ENCODE measurements at regions not wholly inside any gene's neighbourhood (a gene's known extent, or its start where the extent isn't known, plus 50 kb on each side); places are given as distances from the start of the nearest gene placed in this dataset.

- no peak for TF ChIP-seq CTCF (IDR thresholded peaks at IDR 0.05)
- H3K9me3 Mint-ChIP-seq (ENCODE audit: low read depth) = no peaks in the 10 kb centered on the region
- H3K4me3 Mint-ChIP-seq (ENCODE audit: unreplicated experiment) = no peak overlapping the region
- H3K27me3 Mint-ChIP-seq (ENCODE audit: low read depth) = no peaks in the 10 kb centered on the region
- DNase-seq (ENCODE audit: low spot score) = no peak
- H3K27ac Mint-ChIP-seq (ENCODE audit: unreplicated experiment) = no peak overlapping the region
- no peaks in the 10 kb centered on the region for H3K36me3 Mint-ChIP-seq (ENCODE audit: low read depth)
- peaks cover 7% of the 10 kb centered on the region for H3K4me1 Mint-ChIP-seq (ENCODE audit: low read depth)
These were observed 577.3 kb upstream of the ZNF717 start for GRCh38 chr3:76362643-76363042.

DNA sequence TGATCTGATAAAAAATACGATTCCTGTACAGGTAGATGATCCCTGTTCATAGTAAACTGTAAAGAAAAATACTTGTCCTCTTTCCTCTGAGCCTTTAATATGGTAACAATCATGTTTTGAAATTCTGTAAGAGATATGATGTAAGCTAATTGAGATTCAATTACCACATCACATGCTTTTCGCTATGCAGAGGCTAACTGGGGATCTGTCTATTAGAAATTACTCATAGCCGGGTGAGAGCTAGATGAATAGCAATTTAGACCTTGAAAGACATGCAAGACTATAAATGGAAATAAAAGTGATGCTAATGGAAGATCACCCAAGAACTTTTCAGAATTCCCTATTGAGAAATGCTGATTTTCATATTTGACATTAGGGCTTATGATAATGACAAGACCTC, 579.9 kb upstream of the ZNF717 start:
- Mint-ChIP-seq H3K4me3 (ENCODE audit: unreplicated experiment) (no peak overlapping the region), H3K36me3 (ENCODE audit: low read depth) (no peaks in the 10 kb centered on the region), H3K4me1 (ENCODE audit: low read depth) (peaks cover 14% of the 10 kb centered on the region), H3K27ac (ENCODE audit: unreplicated experiment) (no peak overlapping the region), H3K27me3 (ENCODE audit: low read depth) (no peaks in the 10 kb centered on the region), H3K9me3 (ENCODE audit: low read depth) (no peaks in the 10 kb centered on the region)
- no peak for TF ChIP-seq CTCF (IDR thresholded peaks at IDR 0.05)
- DNase-seq (ENCODE audit: low spot score) = no peak

GRCh38 chr3:76367281-76367680, 581.9 kb upstream of the ZNF717 start:
- TF ChIP-seq CTCF (IDR thresholded peaks at IDR 0.05) = no peak
- H3K4me1 Mint-ChIP-seq (ENCODE audit: low read depth) = peaks cover 14% of the 10 kb centered on the region
- H3K27ac Mint-ChIP-seq (ENCODE audit: unreplicated experiment) = no peak overlapping the region
- no peak overlapping the region for H3K4me3 Mint-ChIP-seq (ENCODE audit: unreplicated experiment)
- no peaks in the 10 kb centered on the region for H3K27me3 Mint-ChIP-seq (ENCODE audit: low read depth)
- DNase-seq (ENCODE audit: low spot score) = no peak
- no peaks in the 10 kb centered on the region for H3K9me3 Mint-ChIP-seq (ENCODE audit: low read depth)
- H3K36me3 Mint-ChIP-seq (ENCODE audit: low read depth) = no peaks in the 10 kb centered on the region

GRCh38 chr3:76369170-76369569, 583.8 kb upstream of the ZNF717 start:
- DNase-seq (ENCODE audit: low spot score) = no peak

GRCh38 chr3:76370749-76371520, 585.6 kb upstream of the ZNF717 start:
- no peak overlapping the region for H3K4me3 Mint-ChIP-seq (ENCODE audit: unreplicated experiment)
- no peak for DNase-seq (ENCODE audit: low spot score)
- H3K36me3 Mint-ChIP-seq (ENCODE audit: low read depth) = no peaks in the 10 kb centered on the region
- H3K4me1 Mint-ChIP-seq (ENCODE audit: low read depth) = peaks cover 14% of the 10 kb centered on the region
- TF ChIP-seq CTCF (IDR thresholded peaks at IDR 0.05) = no peak
- H3K9me3 Mint-ChIP-seq (ENCODE audit: low read depth) = no peaks in the 10 kb centered on the region
- no peak overlapping the region for H3K27ac Mint-ChIP-seq (ENCODE audit: unreplicated experiment)
- no peaks in the 10 kb centered on the region for H3K27me3 Mint-ChIP-seq (ENCODE audit: low read depth)

More at GRCh38 chr3:76369170-76369569, 583.8 kb upstream of the ZNF717 start:
- peak; percentile 76 for TF ChIP-seq CTCF (IDR thresholded peaks at IDR 0.05)
- H3K4me1 Mint-ChIP-seq (ENCODE audit: low read depth) = peaks cover 14% of the 10 kb centered on the region
- no peak overlapping the region for H3K27ac Mint-ChIP-seq (ENCODE audit: unreplicated experiment)
- H3K36me3 Mint-ChIP-seq (ENCODE audit: low read depth) = no peaks in the 10 kb centered on the region
- no peaks in the 10 kb centered on the region for H3K9me3 Mint-ChIP-seq (ENCODE audit: low read depth)
- H3K27me3 Mint-ChIP-seq (ENCODE audit: low read depth) = no peaks in the 10 kb centered on the region
- H3K4me3 Mint-ChIP-seq (ENCODE audit: unreplicated experiment) = no peak overlapping the region

Data from chondrocyte (in vitro differentiated cells).